SU-DHL-6 (cell line): ENCODE measurements at regions not wholly inside any gene's neighbourhood (a gene's known extent, or its start where the extent isn't known, plus 50 kb on each side); places are given as distances from the start of the nearest gene placed in this dataset.

ENCODE experiments used
- EZH2phosphoT487 ChIP-seq: fragments of 200-600 bp; sonication (generic), shearing (Covaris generic); conservative IDR thresholded peaks from 2 replicates; pipeline ENCODE4 v1.6.1; 2018; ENCODE audit warnings: mild to moderate bottlenecking, antibody characterized with exemption, low read length, moderate library complexity, mixed read lengths
- TF ChIP-seq, protein P1 (sequence below): fragments of 200-600 bp; sonication (generic); IDR thresholded peaks from one replicate; pipeline ENCODE4 v1.5.1; 2017; ENCODE audit warnings: antibody characterized with exemption, mild to moderate bottlenecking, low read length, moderate library complexity; ENCODE audit not compliant: insufficient read depth, poor library complexity, severe bottlenecking

DNA sequence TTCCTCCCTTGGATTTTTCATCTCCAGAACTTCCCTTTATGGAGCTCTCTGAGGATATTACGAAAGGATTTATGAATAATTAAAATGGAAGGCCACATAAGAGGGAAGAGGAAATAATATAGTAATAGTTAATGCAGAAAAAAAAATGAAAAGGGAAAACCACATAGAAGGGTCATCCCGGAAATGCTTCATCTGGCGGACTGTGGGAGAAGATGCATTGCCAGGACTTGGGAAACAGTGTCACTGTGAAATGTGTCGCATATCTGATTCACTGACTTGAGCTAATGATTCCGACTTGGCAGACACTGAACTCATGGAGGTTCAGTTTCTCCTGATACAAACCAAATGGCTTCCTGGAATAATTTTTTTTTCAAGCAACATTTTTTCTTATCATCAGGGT lies 129.9 kb upstream of the RMP24 start:
- TF ChIP-seq, protein P1, sequence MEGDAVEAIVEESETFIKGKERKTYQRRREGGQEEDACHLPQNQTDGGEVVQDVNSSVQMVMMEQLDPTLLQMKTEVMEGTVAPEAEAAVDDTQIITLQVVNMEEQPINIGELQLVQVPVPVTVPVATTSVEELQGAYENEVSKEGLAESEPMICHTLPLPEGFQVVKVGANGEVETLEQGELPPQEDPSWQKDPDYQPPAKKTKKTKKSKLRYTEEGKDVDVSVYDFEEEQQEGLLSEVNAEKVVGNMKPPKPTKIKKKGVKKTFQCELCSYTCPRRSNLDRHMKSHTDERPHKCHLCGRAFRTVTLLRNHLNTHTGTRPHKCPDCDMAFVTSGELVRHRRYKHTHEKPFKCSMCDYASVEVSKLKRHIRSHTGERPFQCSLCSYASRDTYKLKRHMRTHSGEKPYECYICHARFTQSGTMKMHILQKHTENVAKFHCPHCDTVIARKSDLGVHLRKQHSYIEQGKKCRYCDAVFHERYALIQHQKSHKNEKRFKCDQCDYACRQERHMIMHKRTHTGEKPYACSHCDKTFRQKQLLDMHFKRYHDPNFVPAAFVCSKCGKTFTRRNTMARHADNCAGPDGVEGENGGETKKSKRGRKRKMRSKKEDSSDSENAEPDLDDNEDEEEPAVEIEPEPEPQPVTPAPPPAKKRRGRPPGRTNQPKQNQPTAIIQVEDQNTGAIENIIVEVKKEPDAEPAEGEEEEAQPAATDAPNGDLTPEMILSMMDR = no peak
- TF ChIP-seq EZH2phosphoT487 = no peak
